ENCODE measurements at regions not wholly inside any gene's neighbourhood (a gene's known extent, or its start where the extent isn't known, plus 50 kb on each side); places are given as distances from the start of the nearest gene placed in this dataset.

DNA sequence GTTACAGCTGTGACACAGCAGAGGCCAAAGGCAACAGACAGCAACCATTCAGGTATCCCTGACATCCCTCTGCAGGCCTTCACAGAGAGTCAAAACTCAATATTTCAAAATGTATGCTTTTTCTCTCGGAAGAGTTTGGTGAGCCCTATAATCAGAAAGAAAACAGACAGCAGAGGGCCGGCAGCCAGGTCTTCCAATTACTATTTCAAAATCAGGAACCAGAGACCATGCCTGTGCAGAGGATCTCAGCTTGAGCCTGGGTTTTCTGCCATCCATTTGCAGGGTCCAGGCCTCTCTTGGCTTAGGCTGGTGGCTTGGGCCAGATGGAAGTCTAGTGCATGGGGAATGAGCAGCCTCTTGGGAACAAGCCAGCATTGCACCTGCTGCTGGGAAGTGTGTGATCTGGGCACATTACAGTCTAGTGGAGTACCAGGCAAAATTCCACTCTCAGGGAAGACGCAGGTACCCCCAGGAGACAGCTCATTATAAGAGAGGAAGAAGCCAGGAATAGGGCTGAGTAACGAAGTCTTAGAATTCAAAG lies 231.3 kb downstream of the ENC1 start:
- WGBS, 4 donors: 89 to 98% (median 92%) methylated on average over 4 of the region's 4 CpGs
- Histone ChIP-seq H3K36me3 (no peaks in the 10 kb centered on the region), H3K27me3 (no peaks in the 10 kb centered on the region), H3K27ac (no peak overlapping the region), H3K9me3 (no peaks in the 10 kb centered on the region), H3K4me3 (no peak overlapping the region), H3K4me1 (peaks cover 0 to 10% (median 0%) of the 10 kb centered on the region in 12 donors)
- intact Hi-C loops (cut with DNase I): no loop called here
- DNase-seq (no peak), ATAC-seq (no peak)
- TF ChIP-seq POLR2A (IDR thresholded peaks at IDR 0.05): no peak
- TF ChIP-seq, protein P1, sequence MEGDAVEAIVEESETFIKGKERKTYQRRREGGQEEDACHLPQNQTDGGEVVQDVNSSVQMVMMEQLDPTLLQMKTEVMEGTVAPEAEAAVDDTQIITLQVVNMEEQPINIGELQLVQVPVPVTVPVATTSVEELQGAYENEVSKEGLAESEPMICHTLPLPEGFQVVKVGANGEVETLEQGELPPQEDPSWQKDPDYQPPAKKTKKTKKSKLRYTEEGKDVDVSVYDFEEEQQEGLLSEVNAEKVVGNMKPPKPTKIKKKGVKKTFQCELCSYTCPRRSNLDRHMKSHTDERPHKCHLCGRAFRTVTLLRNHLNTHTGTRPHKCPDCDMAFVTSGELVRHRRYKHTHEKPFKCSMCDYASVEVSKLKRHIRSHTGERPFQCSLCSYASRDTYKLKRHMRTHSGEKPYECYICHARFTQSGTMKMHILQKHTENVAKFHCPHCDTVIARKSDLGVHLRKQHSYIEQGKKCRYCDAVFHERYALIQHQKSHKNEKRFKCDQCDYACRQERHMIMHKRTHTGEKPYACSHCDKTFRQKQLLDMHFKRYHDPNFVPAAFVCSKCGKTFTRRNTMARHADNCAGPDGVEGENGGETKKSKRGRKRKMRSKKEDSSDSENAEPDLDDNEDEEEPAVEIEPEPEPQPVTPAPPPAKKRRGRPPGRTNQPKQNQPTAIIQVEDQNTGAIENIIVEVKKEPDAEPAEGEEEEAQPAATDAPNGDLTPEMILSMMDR (IDR thresholded peaks at IDR 0.05): no peak

DNA sequence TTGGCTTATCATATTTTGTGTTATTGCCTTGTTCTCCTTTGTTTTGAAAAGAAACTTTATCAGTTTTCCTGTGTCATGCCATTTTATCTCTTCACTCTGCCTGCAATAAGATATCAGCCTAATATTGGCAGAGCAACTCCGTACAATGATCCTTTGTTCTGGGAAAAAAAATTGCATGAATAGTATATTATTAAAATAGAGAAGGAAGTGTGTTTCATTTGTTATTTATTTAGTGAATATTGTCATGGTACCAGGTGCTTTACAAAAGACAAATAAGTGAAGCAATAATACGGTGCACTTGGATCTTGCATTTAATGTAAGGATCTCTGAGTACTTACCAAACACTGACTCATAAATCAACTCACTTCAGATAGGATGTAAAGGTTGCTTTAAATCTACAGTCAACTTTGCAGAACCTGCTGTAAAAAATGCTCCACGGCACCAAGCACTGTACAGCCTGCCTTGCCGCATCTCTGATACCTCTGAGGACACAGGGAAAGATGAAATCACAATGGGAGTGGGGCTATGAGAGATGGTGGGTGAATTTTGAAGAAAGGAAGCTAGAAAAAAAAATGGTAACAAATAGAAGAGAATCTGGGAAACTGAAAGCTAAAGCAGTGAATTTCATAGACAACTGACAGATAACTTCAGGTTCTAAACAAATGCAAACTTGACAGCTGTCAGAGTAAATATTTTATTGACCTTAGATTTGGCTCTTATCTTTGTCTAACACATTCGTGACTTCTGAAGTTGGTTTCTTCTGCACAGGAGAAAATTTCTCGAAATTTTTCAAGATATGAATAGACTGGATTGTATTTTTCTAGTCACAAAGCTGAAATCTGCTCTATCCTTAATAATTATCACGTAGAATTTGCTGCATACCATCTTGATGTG lies 232.1 kb downstream of the ENC1 start:
- Histone ChIP-seq H3K4me1 (peaks cover 0 to 10% (median 0%) of the 10 kb centered on the region in 12 donors), H3K4me3 (no peak overlapping the region), H3K9me3 (no peaks in the 10 kb centered on the region), H3K27ac (no peak overlapping the region), H3K36me3 (no peaks in the 10 kb centered on the region), H3K27me3 (no peaks in the 10 kb centered on the region)
- TF ChIP-seq, protein P1 (IDR thresholded peaks at IDR 0.05): no peak
- DNase-seq (no peak), ATAC-seq (no peak)
- intact Hi-C loops (cut with DNase I): no loop called here
- WGBS, 4 donors: 67 to 71% (median 67%) methylated on average over 7 of the region's 7 CpGs

DNA sequence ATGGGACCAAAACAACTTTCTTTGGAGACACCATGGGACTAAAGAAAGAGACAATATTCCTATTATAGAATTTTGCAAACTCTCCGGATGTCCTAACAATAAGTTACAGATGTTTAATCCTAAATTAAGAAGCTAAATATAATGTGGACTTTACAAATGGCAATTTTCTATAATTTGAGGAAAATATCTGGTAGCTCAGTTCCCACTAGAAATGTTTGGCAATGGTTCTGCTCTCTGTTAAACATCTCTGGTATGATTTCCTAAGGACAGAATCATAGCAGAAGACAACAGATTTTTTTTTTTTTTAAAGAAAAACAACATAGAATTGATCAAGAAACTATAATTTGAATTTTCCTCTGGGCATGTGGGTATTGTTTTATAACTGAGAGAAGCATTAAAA lies 232.8 kb downstream of the ENC1 start:
- no peak for DNase-seq
- intact Hi-C loops (cut with DNase I): no loop called here
- H3K4me1 ChIP-seq: peaks cover 0 to 10% (median 0%) of the 10 kb centered on the region in 12 donors
- no peaks in the 10 kb centered on the region for H3K9me3 ChIP-seq
- TF ChIP-seq, protein P1 (IDR thresholded peaks at IDR 0.05): no peak
- TF ChIP-seq POLR2A (IDR thresholded peaks at IDR 0.05): no peak
- H3K4me3 ChIP-seq: no peak overlapping the region
- H3K27me3 ChIP-seq: no peaks in the 10 kb centered on the region
- H3K36me3 ChIP-seq: no peaks in the 10 kb centered on the region
- ATAC-seq: no peak
- WGBS, 4 donors: 70 to 81% (median 74%) methylated on average over 1 of the region's 1 CpG
- no peak overlapping the region for H3K27ac ChIP-seq

DNA sequence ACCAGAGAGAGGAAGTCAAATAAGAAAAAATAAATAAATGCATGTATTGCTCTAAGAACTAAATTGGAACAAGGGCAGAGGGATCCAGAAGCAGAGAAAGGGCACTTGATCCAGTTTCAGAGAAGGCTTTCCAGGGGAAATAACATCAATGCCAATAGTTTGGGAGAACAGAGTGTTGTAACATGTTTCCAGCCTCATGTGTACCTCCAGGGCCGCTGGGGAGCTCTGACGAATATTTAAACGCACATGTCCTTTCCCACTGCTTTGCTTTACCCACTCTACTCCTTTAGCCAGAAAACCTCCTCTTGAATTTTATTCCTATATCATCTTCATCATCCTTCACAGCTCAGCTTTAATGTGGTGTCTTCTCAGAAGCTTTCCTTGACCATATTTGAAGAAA lies 233.7 kb downstream of the ENC1 start:
- no peak overlapping the region for H3K27ac ChIP-seq
- H3K27me3 ChIP-seq: no peaks in the 10 kb centered on the region
- DNase-seq (no peak), ATAC-seq (peak in 1 of 4 donors; percentile 34)
- no peak overlapping the region for H3K4me3 ChIP-seq
- intact Hi-C loops (cut with DNase I): no loop called here
- H3K9me3 ChIP-seq: no peaks in the 10 kb centered on the region
- no peaks in the 10 kb centered on the region for H3K36me3 ChIP-seq
- TF ChIP-seq POLR2A (IDR thresholded peaks at IDR 0.05): no peak
- TF ChIP-seq, protein P1 (IDR thresholded peaks at IDR 0.05): no peak
- peaks cover 0 to 10% (median 0%) of the 10 kb centered on the region in 12 donors for H3K4me1 ChIP-seq
- WGBS, 4 donors: 89 to 94% (median 91%) methylated on average over 3 of the region's 3 CpGs
